NOMO-1 treated with DMSO at 0.1 percent for 48 hours (cell line): ENCODE measurements at regions not wholly inside any gene's neighbourhood (a gene's known extent, or its start where the extent isn't known, plus 50 kb on each side); places are given as distances from the start of the nearest gene placed in this dataset.
"Not testable (repeated sequence)": the region's sequence is repeated elsewhere in the genome, so short reads cannot be mapped to it uniquely, and the experiment has no call there.

ENCODE experiments used
- DNase-seq: peaks from one replicate; lab custom pipeline; 2025; ENCODE audit not compliant: unreplicated experiment; lab: John Stamatoyannopoulos, UW

DNA sequence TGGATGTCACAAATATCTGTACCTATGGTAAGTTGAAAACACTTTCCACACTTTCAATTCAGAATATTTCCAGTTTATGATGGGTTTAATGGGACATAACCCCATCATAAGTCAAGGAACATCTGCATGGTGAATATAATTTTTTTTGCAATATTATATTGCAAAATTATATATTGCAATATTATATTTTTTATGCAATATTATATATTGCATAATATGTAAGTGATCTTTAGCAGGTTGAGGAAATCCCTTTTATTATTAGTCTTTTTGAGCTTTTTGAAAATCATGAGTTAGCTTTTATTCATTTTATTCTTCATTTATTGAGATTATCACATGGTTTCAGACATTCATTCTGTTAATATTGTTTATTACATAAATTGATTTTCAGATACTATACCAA lies 342.2 kb upstream of the GALNT5 start:
- DNase-seq = no peak

DNA sequence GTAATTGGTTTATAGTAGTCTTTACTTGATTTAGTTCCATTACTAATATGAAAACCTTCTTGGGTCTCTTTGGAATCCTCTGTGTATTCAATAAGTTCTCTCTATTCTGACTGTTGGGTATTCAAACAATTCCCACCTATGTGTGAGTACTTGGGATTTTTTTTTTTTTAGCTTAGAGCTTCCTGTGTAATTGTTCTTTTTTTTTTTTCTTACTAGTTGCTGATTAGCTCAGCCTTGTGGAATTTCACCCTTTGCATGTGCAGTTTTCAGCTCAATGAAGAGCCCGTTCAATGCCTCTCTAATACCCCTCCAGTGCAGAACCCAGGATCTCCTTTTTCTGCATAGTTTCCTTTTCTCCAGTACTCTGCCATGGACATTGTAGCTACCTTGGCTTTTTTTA lies 339.1 kb upstream of the GALNT5 start:
- no peak for DNase-seq

DNA sequence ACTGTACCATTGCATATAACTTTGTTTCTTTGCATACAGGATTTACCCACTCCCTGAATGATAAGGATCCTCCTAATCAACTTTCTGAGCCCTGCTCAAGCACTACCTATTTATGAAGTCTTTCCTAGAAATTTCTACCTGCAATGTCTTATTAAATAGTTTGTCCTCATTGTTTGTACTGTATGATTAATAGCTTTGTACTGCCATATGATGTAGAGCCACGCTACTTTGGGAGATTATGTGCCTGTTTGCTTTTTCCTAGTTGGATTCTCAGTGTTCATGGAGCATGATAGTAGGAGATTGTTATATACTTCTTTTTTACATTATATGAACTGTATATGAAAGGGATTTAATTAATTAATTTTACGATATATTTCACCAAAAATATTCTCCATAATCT lies 327.1 kb upstream of the GALNT5 start:
- no peak for DNase-seq

DNA sequence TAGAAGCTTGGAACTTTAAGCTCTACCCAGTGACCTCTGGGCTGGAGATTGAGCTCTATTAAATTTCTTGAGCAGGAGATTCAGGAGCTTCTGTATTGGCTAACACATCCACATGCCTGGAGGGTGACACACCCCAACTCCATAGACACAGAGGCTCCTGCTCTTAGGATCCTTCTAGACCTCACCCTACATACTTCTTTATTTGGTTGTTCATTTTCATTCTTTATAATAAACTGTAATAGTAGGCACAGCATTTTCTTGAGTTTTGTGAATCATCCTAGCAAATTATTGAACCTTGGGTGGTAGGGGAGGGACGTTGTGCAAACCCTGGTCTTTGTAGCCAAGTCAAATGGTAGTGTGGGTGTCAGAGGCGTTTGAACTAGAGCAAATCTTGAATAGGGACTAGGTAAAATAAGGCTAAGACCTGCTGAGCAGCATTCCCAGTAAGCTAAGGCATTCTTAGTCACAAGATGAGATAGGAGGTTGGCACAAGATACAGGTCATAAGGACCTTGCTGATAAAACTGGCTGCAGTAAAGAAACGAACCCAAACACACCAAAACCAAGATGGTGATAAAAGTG lies 323.8 kb upstream of the GALNT5 start:
- DNase-seq = no peak

DNA sequence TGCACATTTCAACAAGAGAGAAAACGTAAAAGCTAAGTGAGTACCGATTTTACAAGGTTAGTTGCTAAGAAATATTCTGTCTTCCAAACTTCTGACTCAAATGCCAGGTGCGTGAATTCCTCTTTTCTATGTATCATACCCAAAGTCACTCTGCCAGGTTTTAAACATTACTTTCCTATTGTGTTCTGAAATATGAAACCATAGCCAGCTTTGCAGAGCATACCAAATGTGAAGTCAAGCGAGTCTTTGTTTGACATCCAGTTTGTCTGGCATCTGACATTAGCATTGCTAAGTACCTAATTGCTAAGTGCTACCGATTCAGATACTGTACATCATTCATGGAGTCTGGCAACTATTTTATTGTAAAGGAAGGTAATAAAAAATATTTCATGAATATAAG lies 321.9 kb upstream of the GALNT5 start:
- no peak for DNase-seq

DNA sequence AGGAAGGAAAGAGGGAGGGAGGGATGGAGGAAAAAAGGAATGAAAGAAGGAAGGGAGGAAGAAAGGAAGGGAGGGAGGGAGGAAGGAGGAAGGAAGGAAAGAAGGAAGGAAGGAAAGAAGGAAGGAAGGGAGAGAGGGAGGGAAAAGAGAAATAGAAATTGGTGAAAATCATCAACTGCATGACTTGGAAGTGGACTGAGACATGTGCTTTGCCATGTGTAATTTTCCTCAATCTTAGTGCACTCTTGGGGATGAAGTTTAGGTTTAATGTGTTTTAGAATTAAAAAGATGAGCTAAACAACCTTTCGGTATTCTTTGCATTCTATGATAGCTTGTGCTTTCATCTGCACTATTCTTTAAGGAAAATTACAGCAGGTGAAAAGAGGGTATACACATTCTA lies 320.1 kb upstream of the GALNT5 start:
- no peak for DNase-seq

DNA sequence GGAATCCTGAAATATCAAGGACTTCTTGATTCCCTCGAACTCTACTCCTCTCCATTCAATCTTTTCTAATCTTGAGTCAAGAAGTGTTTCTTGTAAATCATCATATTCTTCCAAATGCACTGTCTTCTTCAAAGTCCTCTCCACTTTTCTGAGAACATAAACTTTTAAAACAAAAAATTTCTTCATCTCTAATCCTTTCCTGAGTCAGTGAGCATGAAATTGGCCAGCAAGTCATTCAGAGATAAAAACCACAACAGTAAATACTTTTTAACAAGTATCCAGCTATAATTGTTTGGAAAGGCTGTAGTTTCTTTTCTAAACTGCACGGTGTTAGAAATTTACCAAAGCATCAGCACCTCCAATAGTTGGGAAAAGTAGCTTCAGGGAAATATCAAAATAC lies 312.6 kb upstream of the GALNT5 start:
- no peak for DNase-seq

DNA sequence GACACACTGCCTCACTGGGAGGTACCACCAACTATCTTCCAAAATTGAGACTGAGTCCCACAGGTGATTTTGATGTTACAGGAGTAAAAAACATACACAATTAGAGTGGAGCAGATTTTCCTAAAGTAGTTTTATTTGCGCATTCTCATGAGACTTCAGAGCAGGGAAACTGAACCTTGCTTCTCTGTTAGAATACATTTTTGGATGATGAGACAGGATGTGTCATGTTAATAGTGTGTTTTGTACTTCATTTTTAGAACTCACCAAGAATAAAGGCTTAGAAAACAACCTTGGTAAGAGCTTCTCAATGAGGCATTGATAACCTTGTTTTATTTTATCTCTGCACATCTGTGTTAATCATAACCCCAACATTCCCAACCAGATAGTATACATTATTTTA lies 310.2 kb upstream of the GALNT5 start:
- DNase-seq = no peak

DNA sequence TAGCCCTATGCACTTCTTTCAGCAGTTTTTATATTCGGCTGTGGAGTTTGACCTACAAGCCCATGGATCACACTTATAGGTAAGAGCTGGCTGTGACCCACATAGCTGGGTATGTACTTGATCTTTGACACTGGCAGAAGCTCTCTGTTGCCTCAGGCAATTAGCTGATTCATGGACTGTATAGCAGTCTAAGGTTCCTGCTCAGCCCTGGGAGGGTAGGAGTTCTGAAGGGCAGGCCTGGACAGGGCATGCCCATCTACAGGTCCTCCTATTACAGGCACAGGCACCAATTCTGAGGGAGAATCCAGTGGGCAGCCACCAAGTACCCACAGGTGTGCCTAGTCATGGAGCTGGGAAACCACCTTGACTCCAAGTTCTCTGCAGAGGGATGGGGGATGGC lies 301.8 kb upstream of the GALNT5 start:
- DNase-seq = no peak

DNA sequence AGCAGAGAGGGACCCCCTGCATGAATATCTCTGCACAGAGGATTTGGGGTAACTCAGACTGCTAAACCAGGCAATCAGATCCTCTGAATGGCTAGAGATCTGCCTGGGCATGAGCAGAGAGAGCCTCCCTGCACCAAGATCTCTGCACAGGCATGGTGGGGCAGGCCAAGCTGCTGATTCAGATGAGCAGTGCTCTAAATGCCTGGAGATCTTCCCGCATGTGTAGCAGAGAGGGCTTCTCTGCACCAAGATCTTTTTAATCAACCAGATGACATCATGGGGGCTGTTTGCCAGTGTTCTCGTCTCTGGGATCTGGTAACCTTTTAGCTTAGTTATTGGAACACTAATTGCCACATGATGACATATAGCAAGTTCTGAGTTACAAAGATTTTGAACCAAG lies 301.3 kb upstream of the GALNT5 start:
- DNase-seq = no peak

DNA sequence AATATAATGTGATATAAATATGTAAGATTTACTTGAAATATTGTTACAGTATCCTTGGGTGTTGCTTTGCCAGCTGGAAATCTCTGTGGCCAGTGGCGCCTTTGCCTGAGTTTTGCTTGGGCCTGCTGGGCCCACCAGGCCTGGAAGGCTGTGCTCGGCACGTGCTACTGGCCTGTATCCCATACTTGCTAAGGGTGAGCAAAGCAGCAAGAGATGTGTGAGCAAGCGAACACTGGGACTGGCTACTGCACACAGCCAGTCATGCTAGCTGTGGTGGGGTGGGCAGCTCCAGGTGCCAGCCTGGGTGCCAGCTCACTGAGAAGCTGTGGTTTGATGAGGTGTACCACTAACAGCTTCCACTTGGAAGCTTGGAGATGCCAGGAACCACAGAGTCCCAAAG lies 299.1 kb upstream of the GALNT5 start:
- no peak for DNase-seq

DNA sequence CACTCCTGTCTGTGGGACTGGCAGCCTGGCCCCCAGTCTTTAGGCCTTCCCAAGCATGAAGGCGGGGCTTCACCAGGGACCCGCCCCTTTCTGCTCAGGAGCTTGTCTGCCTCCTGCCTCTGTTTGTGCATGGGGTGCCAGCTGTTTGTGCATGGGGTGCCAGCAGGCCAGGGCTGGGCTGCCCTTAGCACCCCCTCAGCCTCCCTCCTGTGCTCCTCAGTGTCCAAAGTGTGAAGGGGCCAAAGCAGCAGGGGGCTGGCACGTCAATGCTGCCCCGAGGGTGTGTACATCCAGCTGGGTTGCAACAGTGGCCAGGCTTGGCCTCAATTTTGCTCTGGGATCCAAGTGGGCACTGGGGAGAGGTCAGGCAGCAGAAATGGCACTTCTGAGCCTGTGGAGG lies 298.0 kb upstream of the GALNT5 start:
- DNase-seq = no peak

DNA sequence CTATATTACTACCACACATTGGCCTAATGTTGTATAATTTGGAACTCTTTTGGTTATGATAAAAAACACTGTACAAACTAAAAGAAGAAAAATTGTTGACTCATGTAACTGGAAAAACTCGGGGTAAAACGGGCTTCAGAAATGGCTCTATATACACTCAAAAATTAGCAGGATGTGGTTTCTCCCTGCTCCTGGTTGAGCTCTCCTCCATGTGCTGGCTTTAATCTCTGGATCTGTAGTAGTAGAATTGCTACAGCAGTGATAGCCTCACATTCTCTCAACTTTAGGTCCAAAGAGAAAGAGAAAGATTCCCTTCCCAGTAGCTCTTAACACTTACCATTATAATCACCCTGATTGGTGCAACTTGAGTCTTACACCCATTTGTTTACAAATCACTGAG lies 274.9 kb upstream of the GALNT5 start:
- no peak for DNase-seq

DNA sequence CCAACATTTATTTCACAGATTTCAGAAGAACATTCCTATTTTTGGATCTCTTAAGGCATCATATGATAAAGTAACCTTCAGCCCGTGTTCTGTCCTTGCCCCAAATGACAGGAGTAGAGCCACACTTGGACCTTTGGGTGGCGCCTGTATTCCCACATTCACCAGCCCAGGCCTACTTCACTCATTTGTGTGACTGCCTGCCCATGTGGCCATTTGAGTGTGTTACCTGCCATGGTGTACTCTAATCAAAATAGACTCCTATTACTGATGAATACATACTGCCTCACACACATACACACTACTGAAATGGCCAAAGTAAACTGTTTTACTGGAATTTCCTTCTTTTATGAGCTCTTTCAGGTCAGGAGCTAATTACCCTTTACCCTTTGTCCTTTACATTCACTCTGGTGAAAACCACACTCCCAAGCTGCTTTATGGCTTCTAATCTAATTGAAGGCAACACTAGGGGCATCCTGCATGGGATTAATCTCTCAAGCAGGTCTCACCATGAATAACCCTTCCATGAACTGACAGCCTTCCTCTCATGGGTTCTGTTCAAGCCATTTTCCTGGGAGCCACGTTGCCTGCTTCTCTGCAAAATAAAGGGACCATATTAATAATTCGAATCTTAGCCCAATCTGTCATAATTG lies 271.0 kb upstream of the GALNT5 start:
- DNase-seq = no peak

DNA sequence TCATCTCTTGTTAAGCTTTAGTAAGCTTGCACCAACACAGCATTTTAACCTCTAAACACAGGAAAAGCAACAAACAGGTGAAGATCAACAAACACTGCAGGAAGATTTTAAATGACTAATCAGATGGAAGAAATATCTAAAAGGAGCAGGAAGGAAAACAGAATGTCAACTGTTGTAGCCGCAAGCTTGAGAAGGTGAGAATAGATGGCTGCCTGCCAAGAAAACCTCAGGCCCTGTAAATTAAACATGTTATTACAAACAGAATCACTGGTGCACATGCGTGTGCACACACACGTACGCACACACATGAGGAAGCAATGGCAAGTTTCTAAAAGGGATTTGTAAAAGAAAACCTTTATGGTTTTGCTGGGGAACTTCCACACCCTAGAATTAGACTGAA lies 257.8 kb upstream of the GALNT5 start:
- no peak for DNase-seq

DNA sequence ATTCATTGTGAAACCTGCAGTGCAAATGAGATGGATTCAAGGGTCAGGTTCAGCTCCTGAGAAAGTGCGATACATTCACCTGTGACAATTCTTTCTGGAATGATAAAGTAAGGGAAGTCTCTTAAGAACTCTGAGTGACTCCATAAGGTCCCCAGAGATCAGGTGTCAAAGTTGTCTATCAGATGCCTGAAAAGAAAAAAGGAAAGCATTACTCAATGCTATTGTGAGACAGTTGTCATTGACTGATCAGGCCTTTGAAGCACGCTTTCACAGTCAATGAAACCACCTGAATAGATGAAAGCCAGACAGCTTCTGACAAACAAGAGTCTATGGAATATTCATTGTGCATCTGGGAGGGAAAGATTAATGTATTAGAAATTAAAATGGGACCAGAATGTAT lies 252.7 kb upstream of the GALNT5 start:
- DNase-seq = no peak

DNA sequence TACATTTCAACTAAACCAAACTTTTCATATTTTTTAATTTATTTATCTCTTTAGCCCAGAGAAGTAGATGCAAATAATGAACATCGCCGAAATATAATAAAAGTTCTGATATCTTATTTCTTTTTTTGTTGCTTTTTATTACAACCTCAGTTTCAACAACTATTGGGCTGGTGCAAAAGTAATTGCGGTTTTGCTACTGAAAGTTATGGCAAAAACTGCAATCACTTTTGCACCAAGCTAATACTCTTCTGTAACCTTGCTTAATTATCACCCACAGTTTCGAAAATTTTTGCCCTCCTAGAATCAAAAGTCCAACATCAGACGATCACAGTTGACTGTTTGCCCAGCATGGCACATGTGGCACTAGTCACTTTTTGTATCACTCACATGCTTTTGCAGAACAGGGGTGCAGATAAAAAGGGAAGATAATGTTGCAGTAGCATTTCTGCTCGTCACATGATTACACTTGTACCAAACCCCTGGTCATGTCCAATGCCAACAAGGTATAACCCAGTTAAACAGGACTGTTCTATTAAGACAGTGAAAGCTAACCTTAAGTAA lies 242.4 kb upstream of the GALNT5 start:
- DNase-seq = no peak

DNA sequence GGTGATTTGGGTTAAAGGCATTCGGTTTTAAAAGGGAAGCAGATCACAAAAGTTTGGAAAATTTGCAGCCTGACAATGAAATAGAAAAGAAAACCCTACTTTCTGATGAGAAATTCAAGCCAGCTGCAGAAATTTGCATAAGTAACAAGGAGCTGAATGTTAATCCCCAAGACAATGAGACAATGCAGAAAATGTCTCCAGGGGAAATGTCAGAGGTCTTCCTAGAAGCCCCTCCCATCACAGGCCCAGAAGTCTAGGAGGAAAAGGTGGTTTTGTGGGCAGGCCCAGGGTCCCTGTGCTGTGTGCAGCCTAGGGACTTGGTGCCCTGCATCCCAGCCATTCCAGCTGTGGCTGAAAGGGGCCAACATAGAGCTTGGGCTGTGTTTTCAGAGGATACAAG lies 234.2 kb upstream of the GALNT5 start:
- not testable (repeated sequence) for DNase-seq

DNA sequence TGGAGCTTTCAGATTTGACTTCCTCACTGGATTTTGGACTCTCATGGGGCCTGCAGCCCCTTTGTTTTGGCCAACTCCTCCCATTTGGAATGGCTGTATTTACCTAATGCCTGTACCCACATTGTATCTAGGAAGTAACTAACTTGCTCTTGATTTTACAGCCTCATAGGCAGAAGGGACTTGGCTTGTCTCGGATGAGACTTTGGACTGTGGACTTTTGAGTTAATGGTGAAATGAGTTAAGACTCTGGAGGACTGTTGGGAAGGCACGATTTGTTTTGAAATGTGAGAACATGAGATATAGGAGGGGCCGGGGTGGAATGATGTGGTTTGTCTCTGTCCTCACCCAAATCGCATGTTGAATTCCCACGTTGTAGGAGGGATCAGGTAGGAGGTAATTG lies 233.4 kb upstream of the GALNT5 start:
- DNase-seq = no peak

DNA sequence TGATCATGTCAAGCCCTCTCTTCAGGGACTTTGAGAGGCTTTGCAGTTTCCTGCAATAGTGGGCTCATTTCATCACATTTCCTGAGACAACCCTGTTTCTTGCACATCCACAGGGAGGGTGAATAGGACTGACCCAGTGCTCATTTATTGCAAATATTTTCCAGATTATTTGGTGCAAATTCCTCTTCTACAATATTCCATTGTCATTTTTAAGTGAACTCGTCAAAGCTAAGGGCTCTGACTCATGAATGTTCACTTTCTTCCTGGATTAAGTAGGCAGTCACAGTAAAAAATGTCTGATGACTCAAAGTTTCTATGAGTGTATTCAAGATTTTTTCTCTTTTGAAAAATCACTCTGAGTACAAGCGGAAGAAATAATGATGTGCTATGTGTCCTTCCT lies 225.5 kb upstream of the GALNT5 start:
- DNase-seq = no peak

DNA sequence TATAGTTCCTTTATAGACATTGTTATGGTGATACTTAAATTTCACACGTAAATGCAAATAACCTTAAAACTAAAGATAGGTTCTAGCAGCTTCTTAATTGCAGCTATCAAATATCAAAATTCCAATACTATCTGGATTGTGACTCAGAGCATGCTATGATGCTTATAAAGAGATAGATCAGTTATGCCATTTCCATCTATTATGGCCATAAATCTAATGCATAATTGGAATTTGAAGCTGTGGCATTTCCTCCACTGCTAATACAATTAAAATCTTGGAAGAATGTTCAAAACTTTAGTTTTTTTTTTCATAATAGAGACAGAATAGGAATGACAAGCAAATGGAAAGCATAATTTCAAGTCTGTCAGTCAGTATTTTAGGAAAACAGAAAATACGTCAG lies 220.8 kb upstream of the GALNT5 start:
- no peak for DNase-seq

DNA sequence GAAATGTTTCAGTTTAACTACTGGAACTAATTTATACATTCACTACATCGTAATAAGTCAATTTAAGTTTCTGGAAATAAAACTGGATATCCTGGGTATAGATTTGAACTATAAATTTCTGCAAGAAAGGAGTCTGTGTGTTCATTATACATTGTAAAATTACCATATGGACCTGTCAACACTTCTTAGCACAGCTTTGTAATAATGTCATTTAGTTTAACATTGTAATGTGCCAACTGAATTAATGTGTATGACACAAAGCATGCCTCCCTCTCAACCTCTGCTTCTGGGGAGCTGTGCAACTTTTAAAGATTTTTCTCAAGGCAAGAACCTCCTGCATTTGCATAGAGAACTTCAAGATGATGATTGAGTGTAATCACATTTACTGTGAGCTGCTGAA lies 213.7 kb upstream of the GALNT5 start:
- DNase-seq = no peak

DNA sequence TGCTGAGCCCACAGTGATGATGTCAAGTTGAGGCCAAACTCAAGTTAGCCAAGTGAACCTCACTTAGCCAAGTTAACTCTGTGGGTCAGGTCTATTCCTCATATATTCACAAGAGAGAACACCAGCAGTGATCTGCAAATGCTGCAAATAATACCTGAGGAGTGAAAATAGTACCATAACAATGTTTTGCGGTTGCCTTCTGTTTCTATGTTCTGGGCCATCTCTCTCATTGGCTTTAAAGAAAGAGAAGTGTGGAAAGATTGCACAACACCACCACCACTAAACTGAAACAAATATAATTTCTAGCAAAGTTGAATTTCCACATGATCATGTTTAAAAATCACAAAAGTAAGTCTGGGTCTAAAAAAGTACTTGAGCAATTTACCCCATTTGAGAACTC lies 211.1 kb upstream of the GALNT5 start:
- peak; percentile 84 for DNase-seq
